WTC11 (cell line): ENCODE measurements at regions not wholly inside any gene's neighbourhood (a gene's known extent, or its start where the extent isn't known, plus 50 kb on each side); places are given as distances from the start of the nearest gene placed in this dataset.

Experiments used
- ATAC-seq: fragments of 200-7000 bp; cut with Tn5 transposase; 2 replicates; pipeline ENCODE4 v1.10.0; 2021; ENCODE audit warnings: mild to moderate bottlenecking, moderate library complexity
- CTCF ChIA-PET: fragments of 300-600 bp; sonication (Branson Sonifier 250); formaldehyde crosslinking; loops from one replicate; lab custom pipeline; 2021; ENCODE audit warnings: antibody characterized with exemption; lab: Charles Lee
- POLR2A ChIA-PET: fragments of 350-600 bp; sonication (Branson Sonifier 250); formaldehyde crosslinking; loops from one replicate; lab custom pipeline; 2021; ENCODE audit warnings: antibody characterized with exemption; lab: Charles Lee
- DNase-seq: peaks from one replicate; pipeline ENCODE4 v3.0.0; 2021; ENCODE audit warnings: low spot score
- H3K27ac Mint-ChIP-seq: 2 replicates; pipeline ENCODE4 v1.8.0; 2021; ENCODE audit warnings: mixed read lengths
- H3K27me3 Mint-ChIP-seq: 2 replicates; pipeline ENCODE4 v1.8.0; 2021; ENCODE audit warnings: low read depth, mild to moderate bottlenecking, moderate library complexity, mixed read lengths
- H3K36me3 Mint-ChIP-seq: 2 replicates; pipeline ENCODE4 v1.8.0; 2021; ENCODE audit warnings: mixed read lengths
- H3K4me1 Mint-ChIP-seq: 2 replicates; pipeline ENCODE4 v1.8.0; 2022; ENCODE audit warnings: mixed read lengths
- H3K4me3 Mint-ChIP-seq: 2 replicates; pipeline ENCODE4 v1.8.0; 2021; ENCODE audit warnings: mild to moderate bottlenecking, moderate library complexity, mixed read lengths
- H3K9me3 Mint-ChIP-seq: 2 replicates; pipeline ENCODE4 v1.8.0; 2021; ENCODE audit warnings: mixed read lengths
- AR ChIP-seq: fragments of 250-450 bp; sonication (Bioruptor Pico); IDR thresholded peaks from 2 replicates; pipeline ENCODE4 v1.9.0; 2021; ENCODE audit warnings: mild to moderate bottlenecking
- ATF3 ChIP-seq: sonication (generic); formaldehyde crosslinking; conservative IDR thresholded peaks from 2 replicates; pipeline ENCODE4 v1.8.1; 2022; ENCODE audit warnings: mild to moderate bottlenecking, missing genetic modification reagents
- CBFB ChIP-seq: sonication (generic); formaldehyde crosslinking; IDR thresholded peaks from 2 replicates; pipeline ENCODE4 v1.8.1; 2022; ENCODE audit warnings: mild to moderate bottlenecking, low read depth, missing genetic modification reagents
- CREB1 ChIP-seq: sonication (generic); formaldehyde crosslinking; IDR thresholded peaks from 2 replicates; pipeline ENCODE4 v1.8.0; 2023; ENCODE audit warnings: mild to moderate bottlenecking, missing genetic modification reagents
- E2F5 ChIP-seq: sonication (generic); formaldehyde crosslinking; IDR thresholded peaks from 2 replicates; pipeline ENCODE4 v1.8.1; 2022; ENCODE audit warnings: mild to moderate bottlenecking, moderate library complexity, missing genetic modification reagents
- ERG ChIP-seq: fragments of 250-450 bp; sonication (Bioruptor Pico); IDR thresholded peaks from 2 replicates; pipeline ENCODE4 v1.8.0; 2021; ENCODE audit warnings: mild to moderate bottlenecking
- FOXJ3 ChIP-seq: sonication (generic); formaldehyde crosslinking; IDR thresholded peaks from 2 replicates; pipeline ENCODE4 v1.9.0; 2021; ENCODE audit warnings: missing genetic modification reagents, mild to moderate bottlenecking, borderline replicate concordance
- GRHL2 ChIP-seq: fragments of 250-450 bp; sonication (Bioruptor Pico); IDR thresholded peaks from 2 replicates; pipeline ENCODE4 v1.8.0; 2022; ENCODE audit warnings: mild to moderate bottlenecking, moderate library complexity; ENCODE audit not compliant: insufficient replicate concordance, severe bottlenecking
- HMGA2 ChIP-seq: fragments of 250-450 bp; sonication (Bioruptor Pico); IDR thresholded peaks from 2 replicates; pipeline ENCODE4 v1.4.0; 2021; ENCODE audit warnings: mild to moderate bottlenecking, moderate library complexity
- HMGXB4 ChIP-seq: sonication (generic); formaldehyde crosslinking; IDR thresholded peaks from 2 replicates; pipeline ENCODE4 v1.8.1; 2023; ENCODE audit warnings: mild to moderate bottlenecking, moderate library complexity, missing genetic modification reagents
- KAT7 ChIP-seq: sonication (generic); formaldehyde crosslinking; IDR thresholded peaks from 2 replicates; pipeline ENCODE4 v1.8.1; 2023; ENCODE audit warnings: missing genetic modification reagents, mild to moderate bottlenecking, borderline replicate concordance
- OVOL2 ChIP-seq: fragments of 250-450 bp; sonication (Bioruptor Pico); IDR thresholded peaks from 2 replicates; pipeline ENCODE4 v1.9.0; 2021; ENCODE audit warnings: mild to moderate bottlenecking, borderline replicate concordance
- PREB ChIP-seq: sonication (generic); formaldehyde crosslinking; IDR thresholded peaks from 2 replicates; pipeline ENCODE4 v1.8.1; 2022; ENCODE audit warnings: mild to moderate bottlenecking, missing genetic modification reagents, moderate library complexity, borderline replicate concordance
- RELA ChIP-seq: sonication (generic); formaldehyde crosslinking; IDR thresholded peaks from 2 replicates; pipeline ENCODE4 v1.8.1; 2022; ENCODE audit warnings: missing genetic modification reagents, mild to moderate bottlenecking, borderline replicate concordance
- RORB ChIP-seq: fragments of 250-450 bp; sonication (Bioruptor Pico); IDR thresholded peaks from 2 replicates; pipeline ENCODE4 v1.9.0; 2021; ENCODE audit warnings: mild to moderate bottlenecking
- SMAD3 ChIP-seq: sonication (generic); formaldehyde crosslinking; IDR thresholded peaks from 2 replicates; pipeline ENCODE4 v1.8.0; 2022; ENCODE audit warnings: missing genetic modification reagents, mild to moderate bottlenecking, borderline replicate concordance
- SOX15 ChIP-seq: fragments of 250-450 bp; sonication (Bioruptor Pico); IDR thresholded peaks from 2 replicates; pipeline ENCODE4 v1.9.0; 2021; ENCODE audit warnings: mild to moderate bottlenecking
- SP1 ChIP-seq: sonication (generic); formaldehyde crosslinking; conservative IDR thresholded peaks from 2 replicates; pipeline ENCODE4 v1.8.1; 2022; ENCODE audit warnings: missing genetic modification reagents
- TEAD1 ChIP-seq: sonication (generic); formaldehyde crosslinking; IDR thresholded peaks from 2 replicates; pipeline ENCODE4 v1.8.0; 2022; ENCODE audit warnings: mild to moderate bottlenecking, missing genetic modification reagents
- TP53 ChIP-seq: sonication (generic); formaldehyde crosslinking; IDR thresholded peaks from 2 replicates; pipeline ENCODE4 v1.8.1; 2023; ENCODE audit warnings: mild to moderate bottlenecking, missing genetic modification reagents
- ZBTB21 ChIP-seq: sonication (generic); formaldehyde crosslinking; IDR thresholded peaks from 2 replicates; pipeline ENCODE4 v1.8.1; 2023; ENCODE audit warnings: mild to moderate bottlenecking, missing genetic modification reagents, borderline replicate concordance
- ZNF317 ChIP-seq: sonication (generic); formaldehyde crosslinking; IDR thresholded peaks from 2 replicates; pipeline ENCODE4 v1.8.1; 2023; ENCODE audit warnings: low read depth, mild to moderate bottlenecking, moderate library complexity, missing genetic modification reagents, borderline replicate concordance
- ZNF416 ChIP-seq: fragments of 250-450 bp; sonication (Bioruptor Pico); IDR thresholded peaks from 2 replicates; pipeline ENCODE4 v1.9.0; 2021; ENCODE audit warnings: mild to moderate bottlenecking, inconsistent platforms
- ZNF423 ChIP-seq: fragments of 250-450 bp; sonication (Bioruptor Pico); IDR thresholded peaks from 2 replicates; pipeline ENCODE4 v2.1.2; 2022; ENCODE audit warnings: mild to moderate bottlenecking, moderate library complexity
- ZSCAN18 ChIP-seq: fragments of 250-450 bp; sonication (Bioruptor Pico); IDR thresholded peaks from 2 replicates; pipeline ENCODE4 v2.1.2; 2022; ENCODE audit warnings: mild to moderate bottlenecking, moderate library complexity

GRCh38 chr2:145543155-145543554, 1023.2 kb upstream of the ZEB2 start (continued):
- TF ChIP-seq HMGXB4 (CRISPR knock-in tag) = no peak
- TF ChIP-seq CBFB (CRISPR knock-in tag) = no peak
- TF ChIP-seq SMAD3 (CRISPR knock-in tag) = no peak
- TF ChIP-seq ERG (CRISPR knock-in tag) = no peak
- TF ChIP-seq KAT7 (CRISPR knock-in tag) = no peak
- TF ChIP-seq GRHL2 (CRISPR knock-in tag) = no peak
- TF ChIP-seq RORB (CRISPR knock-in tag) = no peak
- TF ChIP-seq ZNF317 (CRISPR knock-in tag) = no peak
- no peak for TF ChIP-seq CREB1 (CRISPR knock-in tag)
- TF ChIP-seq PREB (CRISPR knock-in tag) = no peak
- no peak for TF ChIP-seq TEAD1 (CRISPR knock-in tag)
- TF ChIP-seq, all 79 proteins: peak for 0

- no peak for ATAC-seq
- peaks cover 20% of the 10 kb centered on the region for H3K9me3 Mint-ChIP-seq
- POLR2A ChIA-PET = no interaction called here
- DNase-seq = no peak
- no peak for TF ChIP-seq ZBTB21 (CRISPR knock-in tag)
- peak; percentile 96 for TF ChIP-seq HMGA2
- TF ChIP-seq, all 79 proteins: peak for 1
- H3K36me3 Mint-ChIP-seq = peaks cover 4% of the 10 kb centered on the region; the same call in 1 of the 2 replicates
- CTCF ChIA-PET = no interaction called here
- H3K27me3 Mint-ChIP-seq = no peaks in the 10 kb centered on the region
- no peak overlapping the region for H3K4me3 Mint-ChIP-seq
- peaks cover 9% of the 10 kb centered on the region for H3K4me1 Mint-ChIP-seq
- no peak overlapping the region for H3K27ac Mint-ChIP-seq
Observed at GRCh38 chr2:145541028-145541427, 1021.1 kb upstream of the ZEB2 start.

GRCh38 chr2:145538661-145539350, 1018.9 kb upstream of the ZEB2 start:
- no peak for ATAC-seq
- POLR2A ChIA-PET = no interaction called here
- H3K27ac Mint-ChIP-seq = no peak overlapping the region
- H3K27me3 Mint-ChIP-seq = no peaks in the 10 kb centered on the region
- no peak overlapping the region for H3K4me3 Mint-ChIP-seq
- H3K36me3 Mint-ChIP-seq = peaks cover 4% of the 10 kb centered on the region; the same call in 1 of the 2 replicates
- peaks cover 13% of the 10 kb centered on the region for H3K9me3 Mint-ChIP-seq
- CTCF ChIA-PET = no interaction called here
- peaks cover 9% of the 10 kb centered on the region for H3K4me1 Mint-ChIP-seq
- no peak for DNase-seq
- TF ChIP-seq ATF3 (CRISPR knock-in tag) (no peak), GRHL2 (CRISPR knock-in tag) (no peak), FOXJ3 (CRISPR knock-in tag) (no peak), OVOL2 (no peak), AR (CRISPR knock-in tag) (no peak), ZNF416 (CRISPR knock-in tag) (no peak), E2F5 (CRISPR knock-in tag) (no peak), SP1 (CRISPR knock-in tag) (no peak), ZNF423 (CRISPR knock-in tag) (no peak), TP53 (CRISPR knock-in tag) (no peak), ZSCAN18 (no peak), RELA (CRISPR knock-in tag) (no peak), SOX15 (no peak)
